HEK293 (cell line): ENCODE measurements at regions not wholly inside any gene's neighbourhood (a gene's known extent, or its start where the extent isn't known, plus 50 kb on each side); places are given as distances from the start of the nearest gene placed in this dataset.

Experiments
- EGR2 ChIP-seq: fragments of 450-650 bp; formaldehyde crosslinking; IDR thresholded peaks from 2 replicates; pipeline ENCODE4 v1.5.1; 2016; ENCODE audit warnings: low read depth, missing biosample characterization, missing genetic modification characterization
- KLF10 ChIP-seq: fragments of 450-650 bp; IDR thresholded peaks from 2 replicates; pipeline ENCODE4 v1.5.1; 2018; ENCODE audit warnings: missing biosample characterization, mild to moderate bottlenecking, missing genetic modification characterization
- KLF9 ChIP-seq: fragments of 450-650 bp; formaldehyde crosslinking; IDR thresholded peaks from 2 replicates; pipeline ENCODE4 v1.5.1; 2016; ENCODE audit warnings: missing biosample characterization, missing genetic modification characterization, low read depth
- OVOL3 ChIP-seq: fragments of 450-650 bp; formaldehyde crosslinking; IDR thresholded peaks from 2 replicates; pipeline ENCODE4 v1.5.1; 2016; ENCODE audit warnings: missing biosample characterization, missing genetic modification characterization
- PBX3 ChIP-seq: sonication (generic); formaldehyde crosslinking; IDR thresholded peaks from 2 replicates; pipeline ENCODE4 v1.8.1; 2022; ENCODE audit warnings: mild to moderate bottlenecking, moderate library complexity, missing genetic modification reagents
- ZFP41 ChIP-seq: fragments of 450-650 bp; formaldehyde crosslinking; IDR thresholded peaks from 2 replicates; pipeline ENCODE4 v1.5.1; 2016; ENCODE audit warnings: missing biosample characterization, missing genetic modification characterization, borderline replicate concordance
- ZNF157 ChIP-seq: fragments of 450-650 bp; formaldehyde crosslinking; IDR thresholded peaks from 2 replicates; pipeline ENCODE4 v1.5.1; 2016; ENCODE audit warnings: missing biosample characterization, missing genetic modification characterization
- ZNF223 ChIP-seq: fragments of 450-650 bp; formaldehyde crosslinking; IDR thresholded peaks from 2 replicates; pipeline ENCODE4 v1.5.1; 2016; ENCODE audit warnings: missing biosample characterization, missing genetic modification characterization
- ZNF335 ChIP-seq: fragments of 450-650 bp; formaldehyde crosslinking; conservative IDR thresholded peaks from 2 replicates; pipeline ENCODE4 v1.5.1; 2016; ENCODE audit warnings: missing biosample characterization, missing genetic modification characterization
- ZNF610 ChIP-seq: fragments of 450-650 bp; formaldehyde crosslinking; IDR thresholded peaks from 2 replicates; pipeline ENCODE4 v1.5.1; 2016; ENCODE audit warnings: missing biosample characterization, missing genetic modification characterization, borderline replicate concordance
- ZNF701 ChIP-seq: fragments of 450-650 bp; formaldehyde crosslinking; IDR thresholded peaks from 2 replicates; pipeline ENCODE4 v1.5.1; 2016; ENCODE audit warnings: missing biosample characterization, missing genetic modification characterization
- TF ChIP-seq, protein P1 (sequence below): fragments of 450-650 bp; formaldehyde crosslinking; IDR thresholded peaks from 2 replicates; pipeline ENCODE4 v1.5.1; 2016; ENCODE audit warnings: missing biosample characterization, missing genetic modification characterization
- TF ChIP-seq, protein P2 (sequence below): fragments of 450-650 bp; formaldehyde crosslinking; IDR thresholded peaks from 2 replicates; pipeline ENCODE4 v1.5.1; 2016; ENCODE audit warnings: missing biosample characterization, missing genetic modification characterization
- TF ChIP-seq, protein P3 (sequence below): fragments of 450-650 bp; formaldehyde crosslinking; IDR thresholded peaks from 2 replicates; pipeline ENCODE4 v1.5.1; 2016; ENCODE audit warnings: missing biosample characterization, missing genetic modification characterization

GRCh38 chr14:100392356-100392755 lies 69.2 kb downstream of the SLC25A47 start:
- TF ChIP-seq ZNF223 (tag by site-specific recombination) (no peak), KLF9 (no peak), ZNF157 (tag by site-specific recombination) (no peak), KLF10 (tag by site-specific recombination) (no peak), ZNF335 (tag by site-specific recombination) (no peak), ZNF610 (tag by site-specific recombination) (no peak), ZNF701 (no peak), EGR2 (no peak), ZFP41 (tag by site-specific recombination) (no peak), PBX3 (no peak), OVOL3 (no peak)
- TF ChIP-seq, protein P1, sequence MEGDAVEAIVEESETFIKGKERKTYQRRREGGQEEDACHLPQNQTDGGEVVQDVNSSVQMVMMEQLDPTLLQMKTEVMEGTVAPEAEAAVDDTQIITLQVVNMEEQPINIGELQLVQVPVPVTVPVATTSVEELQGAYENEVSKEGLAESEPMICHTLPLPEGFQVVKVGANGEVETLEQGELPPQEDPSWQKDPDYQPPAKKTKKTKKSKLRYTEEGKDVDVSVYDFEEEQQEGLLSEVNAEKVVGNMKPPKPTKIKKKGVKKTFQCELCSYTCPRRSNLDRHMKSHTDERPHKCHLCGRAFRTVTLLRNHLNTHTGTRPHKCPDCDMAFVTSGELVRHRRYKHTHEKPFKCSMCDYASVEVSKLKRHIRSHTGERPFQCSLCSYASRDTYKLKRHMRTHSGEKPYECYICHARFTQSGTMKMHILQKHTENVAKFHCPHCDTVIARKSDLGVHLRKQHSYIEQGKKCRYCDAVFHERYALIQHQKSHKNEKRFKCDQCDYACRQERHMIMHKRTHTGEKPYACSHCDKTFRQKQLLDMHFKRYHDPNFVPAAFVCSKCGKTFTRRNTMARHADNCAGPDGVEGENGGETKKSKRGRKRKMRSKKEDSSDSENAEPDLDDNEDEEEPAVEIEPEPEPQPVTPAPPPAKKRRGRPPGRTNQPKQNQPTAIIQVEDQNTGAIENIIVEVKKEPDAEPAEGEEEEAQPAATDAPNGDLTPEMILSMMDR (tag by site-specific recombination) = no peak
- TF ChIP-seq, protein P2, sequence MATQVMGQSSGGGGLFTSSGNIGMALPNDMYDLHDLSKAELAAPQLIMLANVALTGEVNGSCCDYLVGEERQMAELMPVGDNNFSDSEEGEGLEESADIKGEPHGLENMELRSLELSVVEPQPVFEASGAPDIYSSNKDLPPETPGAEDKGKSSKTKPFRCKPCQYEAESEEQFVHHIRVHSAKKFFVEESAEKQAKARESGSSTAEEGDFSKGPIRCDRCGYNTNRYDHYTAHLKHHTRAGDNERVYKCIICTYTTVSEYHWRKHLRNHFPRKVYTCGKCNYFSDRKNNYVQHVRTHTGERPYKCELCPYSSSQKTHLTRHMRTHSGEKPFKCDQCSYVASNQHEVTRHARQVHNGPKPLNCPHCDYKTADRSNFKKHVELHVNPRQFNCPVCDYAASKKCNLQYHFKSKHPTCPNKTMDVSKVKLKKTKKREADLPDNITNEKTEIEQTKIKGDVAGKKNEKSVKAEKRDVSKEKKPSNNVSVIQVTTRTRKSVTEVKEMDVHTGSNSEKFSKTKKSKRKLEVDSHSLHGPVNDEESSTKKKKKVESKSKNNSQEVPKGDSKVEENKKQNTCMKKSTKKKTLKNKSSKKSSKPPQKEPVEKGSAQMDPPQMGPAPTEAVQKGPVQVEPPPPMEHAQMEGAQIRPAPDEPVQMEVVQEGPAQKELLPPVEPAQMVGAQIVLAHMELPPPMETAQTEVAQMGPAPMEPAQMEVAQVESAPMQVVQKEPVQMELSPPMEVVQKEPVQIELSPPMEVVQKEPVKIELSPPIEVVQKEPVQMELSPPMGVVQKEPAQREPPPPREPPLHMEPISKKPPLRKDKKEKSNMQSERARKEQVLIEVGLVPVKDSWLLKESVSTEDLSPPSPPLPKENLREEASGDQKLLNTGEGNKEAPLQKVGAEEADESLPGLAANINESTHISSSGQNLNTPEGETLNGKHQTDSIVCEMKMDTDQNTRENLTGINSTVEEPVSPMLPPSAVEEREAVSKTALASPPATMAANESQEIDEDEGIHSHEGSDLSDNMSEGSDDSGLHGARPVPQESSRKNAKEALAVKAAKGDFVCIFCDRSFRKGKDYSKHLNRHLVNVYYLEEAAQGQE (tag by site-specific recombination) = no peak
- TF ChIP-seq, protein P3, sequence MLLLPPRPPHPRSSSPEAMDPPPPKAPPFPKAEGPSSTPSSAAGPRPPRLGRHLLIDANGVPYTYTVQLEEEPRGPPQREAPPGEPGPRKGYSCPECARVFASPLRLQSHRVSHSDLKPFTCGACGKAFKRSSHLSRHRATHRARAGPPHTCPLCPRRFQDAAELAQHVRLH (tag by site-specific recombination) = no peak
